ENCODE measurements at regions not wholly inside any gene's neighbourhood (a gene's known extent, or its start where the extent isn't known, plus 50 kb on each side); places are given as distances from the start of the nearest gene placed in this dataset.

GRCh38 chr9:31490551-31491106 is 893.8 kb upstream of the ACO1 start:
- H3K4me3 ChIP-seq: no peak overlapping the region
- TF ChIP-seq, protein P1, sequence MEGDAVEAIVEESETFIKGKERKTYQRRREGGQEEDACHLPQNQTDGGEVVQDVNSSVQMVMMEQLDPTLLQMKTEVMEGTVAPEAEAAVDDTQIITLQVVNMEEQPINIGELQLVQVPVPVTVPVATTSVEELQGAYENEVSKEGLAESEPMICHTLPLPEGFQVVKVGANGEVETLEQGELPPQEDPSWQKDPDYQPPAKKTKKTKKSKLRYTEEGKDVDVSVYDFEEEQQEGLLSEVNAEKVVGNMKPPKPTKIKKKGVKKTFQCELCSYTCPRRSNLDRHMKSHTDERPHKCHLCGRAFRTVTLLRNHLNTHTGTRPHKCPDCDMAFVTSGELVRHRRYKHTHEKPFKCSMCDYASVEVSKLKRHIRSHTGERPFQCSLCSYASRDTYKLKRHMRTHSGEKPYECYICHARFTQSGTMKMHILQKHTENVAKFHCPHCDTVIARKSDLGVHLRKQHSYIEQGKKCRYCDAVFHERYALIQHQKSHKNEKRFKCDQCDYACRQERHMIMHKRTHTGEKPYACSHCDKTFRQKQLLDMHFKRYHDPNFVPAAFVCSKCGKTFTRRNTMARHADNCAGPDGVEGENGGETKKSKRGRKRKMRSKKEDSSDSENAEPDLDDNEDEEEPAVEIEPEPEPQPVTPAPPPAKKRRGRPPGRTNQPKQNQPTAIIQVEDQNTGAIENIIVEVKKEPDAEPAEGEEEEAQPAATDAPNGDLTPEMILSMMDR (IDR thresholded peaks at IDR 0.05): no peak
- intact Hi-C loops (cut with DNase I): no loop called here
- no peaks in the 10 kb centered on the region for H3K36me3 ChIP-seq
- no peak for ATAC-seq
- 65 to 82% methylated on average over 4 of the region's 4 CpGs for WGBS, 2 donors
- H3K9me3 ChIP-seq: no peaks in the 10 kb centered on the region
- H3K27me3 ChIP-seq: peaks cover 0 to 4% (median 0%) of the 10 kb centered on the region in 7 donors
- DNase-seq: no peak
- no peak overlapping the region for H3K27ac ChIP-seq
- H3K4me1 ChIP-seq: no peaks in the 10 kb centered on the region

DNA sequence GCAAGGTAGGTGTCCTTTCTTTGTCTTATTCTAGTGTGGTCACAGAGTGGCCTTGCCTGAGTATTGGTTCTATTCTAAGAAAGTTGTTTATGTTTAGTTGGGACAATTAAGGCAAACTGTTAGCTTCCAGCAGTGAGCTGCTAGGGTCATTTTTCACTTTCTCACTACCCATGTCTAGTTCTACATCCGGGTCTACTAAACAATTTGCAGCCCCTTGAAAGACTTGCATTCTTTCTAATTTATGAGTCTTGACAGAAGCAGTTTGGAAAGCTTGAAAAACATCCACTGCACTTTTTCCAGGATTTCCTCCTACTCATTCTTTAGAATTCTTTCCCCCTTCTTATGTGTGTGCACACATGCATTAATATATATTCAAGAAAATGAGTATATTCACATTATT is 892.2 kb upstream of the ACO1 start:
- TF ChIP-seq, protein P1 (IDR thresholded peaks at IDR 0.05): no peak
- Histone ChIP-seq H3K4me3 (no peak overlapping the region), H3K27me3 (peaks cover 0 to 4% (median 0%) of the 10 kb centered on the region in 7 donors), H3K4me1 (no peaks in the 10 kb centered on the region), H3K9me3 (peaks cover 0 to 3% (median 0%) of the 10 kb centered on the region in 11 donors), H3K27ac (no peak overlapping the region), H3K36me3 (no peaks in the 10 kb centered on the region)
- intact Hi-C loops (cut with DNase I): no loop called here
- WGBS, 2 donors: 53 to 56% methylated on average over 1 of the region's 1 CpG
- ATAC-seq (no peak), DNase-seq (no peak)

DNA sequence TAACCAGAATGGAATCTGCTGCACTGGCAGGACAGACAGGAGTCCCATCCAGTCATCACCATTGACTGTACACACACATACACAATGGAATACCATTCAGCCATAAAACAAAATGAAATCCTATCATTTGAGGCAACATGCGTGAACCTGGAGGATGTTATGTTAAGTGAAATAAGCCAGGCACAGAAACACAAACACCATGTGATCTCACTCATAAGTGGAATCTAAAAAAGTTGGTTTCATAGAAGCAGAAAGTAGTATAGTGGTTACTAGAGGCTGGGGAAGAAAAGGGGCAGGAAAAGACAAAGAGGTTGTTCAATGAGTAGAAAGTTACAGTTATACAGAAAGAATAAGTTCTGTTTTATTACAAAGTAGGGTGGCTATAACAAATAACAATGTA is 884.0 kb upstream of the ACO1 start:
- Histone ChIP-seq H3K4me1 (no peaks in the 10 kb centered on the region), H3K27ac (no peak overlapping the region), H3K36me3 (no peaks in the 10 kb centered on the region), H3K9me3 (peaks cover 0 to 3% (median 0%) of the 10 kb centered on the region in 11 donors), H3K4me3 (no peak overlapping the region), H3K27me3 (no peaks in the 10 kb centered on the region)
- intact Hi-C loops (cut with DNase I): no loop called here
- TF ChIP-seq, protein P1 (IDR thresholded peaks at IDR 0.05): no peak
- ATAC-seq: no peak
- no peak for DNase-seq
- 82 to 85% methylated on average over 1 of the region's 1 CpG for WGBS, 2 donors

- 79 to 83% methylated on average over 6 of the region's 6 CpGs for WGBS, 2 donors
- no peak for DNase-seq
- intact Hi-C loops (cut with DNase I): no loop called here
- Histone ChIP-seq H3K4me3 (no peak overlapping the region), H3K36me3 (no peaks in the 10 kb centered on the region), H3K4me1 (no peaks in the 10 kb centered on the region), H3K27me3 (peaks cover 0 to 8% (median 0%) of the 10 kb centered on the region in 7 donors), H3K9me3 (no peaks in the 10 kb centered on the region), H3K27ac (no peak overlapping the region)
- TF ChIP-seq, protein P1 (IDR thresholded peaks at IDR 0.05): no peak
- ATAC-seq: no peak
Observed at GRCh38 chr9:31519011-31519410, 865.4 kb upstream of the ACO1 start.
